GM12872 (cell line): ENCODE measurements at regions not wholly inside any gene's neighbourhood (a gene's known extent, or its start where the extent isn't known, plus 50 kb on each side); places are given as distances from the start of the nearest gene placed in this dataset.

Source experiments
- TF ChIP-seq, protein P1 (sequence below): IDR thresholded peaks from 3 replicates; pipeline ENCODE4 v1.5.1; 2011; ENCODE audit warnings: low read depth, mild to moderate bottlenecking, low read length, moderate library complexity; ENCODE audit not compliant: insufficient read depth

DNA sequence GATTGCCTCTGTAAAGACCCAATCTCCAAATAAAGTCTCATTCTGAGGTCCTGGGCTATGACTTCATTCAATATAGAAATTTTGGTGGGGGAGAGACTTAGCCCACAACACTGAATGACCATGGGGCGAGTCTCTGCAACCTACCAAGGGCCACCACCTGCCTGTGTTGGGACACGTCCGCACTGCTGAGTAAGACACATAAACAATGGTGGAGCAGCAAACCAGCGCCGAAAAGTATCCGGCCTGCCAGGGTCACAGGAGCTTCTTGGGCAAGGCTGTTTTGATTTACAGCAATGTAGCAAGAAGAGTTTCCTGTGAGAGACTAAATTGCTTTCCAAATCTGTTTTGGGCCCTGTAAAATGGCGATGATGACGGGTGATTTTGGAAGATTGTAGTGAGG is 122.3 kb downstream of the SHANK2 start:
- TF ChIP-seq, protein P1, sequence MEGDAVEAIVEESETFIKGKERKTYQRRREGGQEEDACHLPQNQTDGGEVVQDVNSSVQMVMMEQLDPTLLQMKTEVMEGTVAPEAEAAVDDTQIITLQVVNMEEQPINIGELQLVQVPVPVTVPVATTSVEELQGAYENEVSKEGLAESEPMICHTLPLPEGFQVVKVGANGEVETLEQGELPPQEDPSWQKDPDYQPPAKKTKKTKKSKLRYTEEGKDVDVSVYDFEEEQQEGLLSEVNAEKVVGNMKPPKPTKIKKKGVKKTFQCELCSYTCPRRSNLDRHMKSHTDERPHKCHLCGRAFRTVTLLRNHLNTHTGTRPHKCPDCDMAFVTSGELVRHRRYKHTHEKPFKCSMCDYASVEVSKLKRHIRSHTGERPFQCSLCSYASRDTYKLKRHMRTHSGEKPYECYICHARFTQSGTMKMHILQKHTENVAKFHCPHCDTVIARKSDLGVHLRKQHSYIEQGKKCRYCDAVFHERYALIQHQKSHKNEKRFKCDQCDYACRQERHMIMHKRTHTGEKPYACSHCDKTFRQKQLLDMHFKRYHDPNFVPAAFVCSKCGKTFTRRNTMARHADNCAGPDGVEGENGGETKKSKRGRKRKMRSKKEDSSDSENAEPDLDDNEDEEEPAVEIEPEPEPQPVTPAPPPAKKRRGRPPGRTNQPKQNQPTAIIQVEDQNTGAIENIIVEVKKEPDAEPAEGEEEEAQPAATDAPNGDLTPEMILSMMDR: no peak

DNA sequence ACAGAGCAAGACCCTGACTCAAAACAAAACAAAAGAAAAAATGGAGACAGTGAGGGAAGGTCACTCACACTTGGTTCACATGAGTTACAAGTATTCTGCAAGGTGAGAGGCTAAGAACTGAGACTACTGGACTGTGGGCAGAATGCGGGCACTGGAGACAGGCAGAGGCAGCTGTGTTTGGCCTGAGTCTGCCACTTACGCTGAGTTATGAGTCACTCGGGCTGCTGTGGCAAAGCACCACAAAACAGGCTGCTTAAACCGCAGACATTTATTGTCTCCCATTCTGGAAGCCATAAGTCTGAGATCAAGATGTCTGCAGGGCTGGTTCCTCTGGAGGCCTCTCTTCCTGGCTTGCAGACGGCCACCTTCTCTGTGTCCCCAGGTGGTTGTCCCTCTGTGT is 122.8 kb downstream of the SHANK2 start:
- TF ChIP-seq, protein P1: no peak

DNA sequence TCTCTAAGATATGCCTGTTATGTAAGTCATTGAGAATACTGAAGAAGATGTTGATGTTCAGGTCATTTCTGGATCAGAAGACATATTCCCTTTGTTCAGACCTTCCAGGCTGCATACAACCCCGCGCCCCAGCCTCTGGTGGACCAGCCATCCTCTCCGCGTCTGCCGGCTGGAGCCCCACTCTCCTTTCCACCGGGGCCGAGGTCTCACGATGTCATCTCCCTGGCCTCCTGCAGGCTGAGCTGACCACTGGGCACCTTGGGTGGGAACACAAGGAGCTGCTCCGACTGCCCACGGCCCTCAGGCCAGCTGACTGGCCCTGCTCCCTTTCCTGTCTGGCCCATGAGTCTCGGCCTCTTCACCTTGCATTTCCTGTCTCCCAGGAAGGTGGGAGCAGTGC is 124.6 kb downstream of the SHANK2 start:
- TF ChIP-seq, protein P1: no peak

DNA sequence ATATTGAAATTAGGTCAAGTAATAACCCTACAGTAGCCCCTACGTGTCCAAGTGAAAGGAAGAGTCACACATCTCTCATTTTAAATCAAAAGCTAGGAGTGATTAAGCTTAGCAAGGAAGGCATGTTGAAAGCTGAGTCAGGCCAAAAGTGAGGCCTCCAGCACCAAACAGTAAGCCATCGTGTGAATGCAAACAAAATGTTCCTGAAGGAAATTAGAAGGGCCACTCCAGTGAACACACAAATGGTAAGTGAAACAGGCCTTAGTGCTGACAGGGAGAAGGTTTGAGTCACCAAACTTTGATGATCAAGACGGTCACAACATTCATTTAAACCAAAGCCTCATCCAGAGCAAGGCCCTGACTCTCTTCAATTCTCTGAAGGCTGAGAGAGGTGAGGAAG is 127.2 kb downstream of the SHANK2 start:
- TF ChIP-seq, protein P1: no peak

DNA sequence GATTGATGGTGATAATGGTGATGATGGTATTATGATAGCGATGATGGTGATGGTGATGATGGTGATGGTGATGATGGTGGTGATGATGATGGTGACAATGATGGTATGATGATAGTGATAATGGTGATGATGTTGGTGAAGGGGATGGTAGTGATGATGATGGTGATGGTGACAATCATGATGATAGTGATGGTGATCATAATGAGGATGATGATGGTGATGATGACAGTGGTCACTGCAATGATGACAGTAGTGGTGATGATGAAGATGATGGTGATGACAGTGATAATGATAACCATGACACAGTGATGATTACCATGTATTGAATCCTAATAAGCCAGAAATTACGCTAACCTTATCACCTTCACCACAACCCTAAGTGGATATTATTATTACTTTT is 128.2 kb downstream of the SHANK2 start:
- TF ChIP-seq, protein P1: no peak

DNA sequence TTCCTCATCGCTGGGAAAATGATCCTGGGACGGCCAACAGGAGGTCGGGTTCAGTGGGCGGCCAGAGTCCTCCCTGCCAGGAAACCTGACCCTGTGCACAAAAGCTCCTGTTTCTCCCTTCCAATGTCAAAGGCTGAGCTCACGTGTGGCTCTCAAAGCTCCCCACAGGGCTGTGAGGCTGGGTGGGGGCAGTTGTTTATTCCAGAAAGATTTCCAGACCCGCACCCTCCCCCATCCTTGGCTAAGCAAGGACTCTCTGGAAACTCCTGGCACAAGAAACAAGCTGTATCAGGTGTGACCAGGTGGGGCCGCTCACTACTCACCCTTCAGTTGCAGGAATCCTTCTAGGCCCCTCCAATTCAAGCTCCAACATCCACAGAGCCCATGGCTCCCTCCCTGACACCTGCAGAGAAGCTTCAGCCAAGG is 131.9 kb downstream of the SHANK2 start:
- TF ChIP-seq, protein P1: peak; percentile 57

DNA sequence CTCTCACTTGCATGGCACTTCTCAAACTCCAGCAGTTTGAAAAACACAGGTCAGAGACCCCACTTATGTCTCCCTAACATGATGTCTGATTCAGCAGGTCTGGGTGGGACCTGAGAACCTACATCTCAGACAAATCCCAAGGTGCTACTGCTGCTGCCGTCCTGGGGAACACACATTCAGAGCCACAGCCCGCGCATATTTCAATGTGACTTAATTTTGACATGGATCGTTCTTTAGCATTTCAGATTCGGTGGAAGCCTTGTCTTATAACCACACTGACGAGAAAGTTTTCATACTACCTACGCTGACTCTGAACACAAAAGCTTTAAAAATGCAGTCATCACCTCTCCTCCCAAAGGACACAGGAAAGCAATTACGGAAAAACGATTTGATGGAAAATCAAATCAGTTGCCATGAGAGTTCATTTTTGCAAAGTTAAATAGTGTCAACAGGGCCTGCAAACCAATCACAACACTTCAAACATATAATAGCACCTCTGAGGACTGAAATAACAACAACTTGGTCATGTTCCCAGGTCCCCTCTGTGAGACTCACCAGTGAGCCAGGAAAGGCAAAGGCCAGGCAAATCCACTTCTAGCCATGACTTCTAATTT is 132.6 kb downstream of the SHANK2 start:
- TF ChIP-seq, protein P1: no peak
